DOHH2 (cell line): ENCODE measurements at regions not wholly inside any gene's neighbourhood (a gene's known extent, or its start where the extent isn't known, plus 50 kb on each side); places are given as distances from the start of the nearest gene placed in this dataset.

Experiments
- H3F3A ChIP-seq: fragments of 200-600 bp; sonication (generic), shearing (Covaris generic); 2 replicates; pipeline ENCODE4 v1.6.0; 2016; ENCODE audit warnings: antibody characterized with exemption, mild to moderate bottlenecking; ENCODE audit not compliant: control insufficient read depth, insufficient read depth
- H3K27ac ChIP-seq: fragments of 200-600 bp; sonication (generic); 2 replicates; pipeline ENCODE4 v1.5.1; 2014; ENCODE audit warnings: low read depth, mild to moderate bottlenecking, low read length, moderate library complexity
- H3K27me3 ChIP-seq: fragments of 200-600 bp; sonication (generic); 2 replicates; pipeline ENCODE4 v1.6.1; 2014; ENCODE audit warnings: mild to moderate bottlenecking, low read length, mixed read lengths; ENCODE audit not compliant: control insufficient read depth
- H3K36me3 ChIP-seq: fragments of 200-600 bp; sonication (generic); 2 replicates; pipeline ENCODE4 v1.6.1; 2014; ENCODE audit warnings: mild to moderate bottlenecking, low read length, moderate library complexity, mixed read lengths; ENCODE audit not compliant: control insufficient read depth
- H3K4me1 ChIP-seq: fragments of 200-600 bp; sonication (generic); 2 replicates; pipeline ENCODE4 v1.6.1; 2014; ENCODE audit warnings: mild to moderate bottlenecking, low read length, mixed read lengths; ENCODE audit not compliant: control insufficient read depth
- H3K4me2 ChIP-seq: fragments of 200-600 bp; sonication (generic); 2 replicates; pipeline ENCODE4 v1.6.0; 2014; ENCODE audit warnings: mild to moderate bottlenecking, low read length, moderate library complexity
- H3K4me3 ChIP-seq: fragments of 200-600 bp; sonication (generic); 2 replicates; pipeline ENCODE4 v1.5.1; 2014; ENCODE audit warnings: mild to moderate bottlenecking, low read length, mixed read lengths
- H3K79me2 ChIP-seq: fragments of 200-600 bp; sonication (generic); 2 replicates; pipeline ENCODE4 v1.6.1; 2014; ENCODE audit warnings: mild to moderate bottlenecking, low read length, mixed read lengths; ENCODE audit not compliant: control insufficient read depth
- H3K9me2 ChIP-seq: fragments of 200-600 bp; sonication (generic); replicated peaks from 2 replicates; pipeline ENCODE4 v1.6.1; 2014; ENCODE audit warnings: mild to moderate bottlenecking, low read length, mixed read lengths; ENCODE audit not compliant: control insufficient read depth
- H3K9me3 ChIP-seq: fragments of 200-600 bp; sonication (generic); 2 replicates; pipeline ENCODE4 v1.6.1; 2014; ENCODE audit warnings: antibody characterized with exemption, low read length, mixed read lengths; ENCODE audit not compliant: control insufficient read depth, insufficient read depth
- H4K20me1 ChIP-seq: fragments of 200-600 bp; sonication (generic); 2 replicates; pipeline ENCODE4 v1.6.0; 2014; ENCODE audit warnings: low read depth, mild to moderate bottlenecking, antibody characterized with exemption, low read length, moderate library complexity; ENCODE audit not compliant: control insufficient read depth, insufficient read depth
- CTCF ChIP-seq: fragments of 200-600 bp; sonication (generic); IDR thresholded peaks from one replicate; pipeline ENCODE4 v1.5.1; 2014; ENCODE audit warnings: antibody characterized with exemption, mild to moderate bottlenecking, low read depth, low read length; ENCODE audit not compliant: poor library complexity, severe bottlenecking
- EZH2phosphoT487 ChIP-seq: fragments of 200-600 bp; sonication (generic); IDR thresholded peaks from 2 replicates; pipeline ENCODE4 v1.6.1; 2017; ENCODE audit warnings: borderline replicate concordance, mild to moderate bottlenecking, antibody characterized with exemption, low read length, moderate library complexity, mixed read lengths

- Histone ChIP-seq H3K36me3 (no peaks in the 10 kb centered on the region), H3K9me3 (no peaks in the 10 kb centered on the region), H3K27me3 (no peaks in the 10 kb centered on the region), H3F3A (no peaks in the 10 kb centered on the region), H3K27ac (no peak overlapping the region), H3K4me3 (no peak overlapping the region), H3K4me2 (no peak overlapping the region), H3K4me1 (no peaks in the 10 kb centered on the region), H3K79me2 (no peaks in the 10 kb centered on the region), H3K9me2 (no peaks in the 10 kb centered on the region), H4K20me1 (no peaks in the 10 kb centered on the region)
- TF ChIP-seq CTCF (no peak), EZH2phosphoT487 (no peak)
Measured at GRCh38 chr12:76687981-76688380, 75.9 kb upstream of the ZDHHC17 start.

- no peak overlapping the region for H3K27ac ChIP-seq
- H3K9me3 ChIP-seq = no peaks in the 10 kb centered on the region
- no peaks in the 10 kb centered on the region for H3K79me2 ChIP-seq
- TF ChIP-seq EZH2phosphoT487 = no peak
- TF ChIP-seq CTCF = peak; percentile 36
- H3K36me3 ChIP-seq = no peaks in the 10 kb centered on the region
- H3K27me3 ChIP-seq = no peaks in the 10 kb centered on the region
- no peaks in the 10 kb centered on the region for H4K20me1 ChIP-seq
- H3K9me2 ChIP-seq = no peaks in the 10 kb centered on the region
- H3K4me2 ChIP-seq = no peak overlapping the region
- no peaks in the 10 kb centered on the region for H3K4me1 ChIP-seq
- no peak overlapping the region for H3K4me3 ChIP-seq
- no peaks in the 10 kb centered on the region for H3F3A ChIP-seq
Measured at GRCh38 chr12:76688631-76689030, 75.3 kb upstream of the ZDHHC17 start.

GRCh38 chr12:76690921-76691700, 72.8 kb upstream of the ZDHHC17 start:
- H3F3A ChIP-seq = no peaks in the 10 kb centered on the region
- no peak overlapping the region for H3K4me3 ChIP-seq
- no peak overlapping the region for H3K4me2 ChIP-seq
- H3K79me2 ChIP-seq = no peaks in the 10 kb centered on the region
- no peaks in the 10 kb centered on the region for H3K27me3 ChIP-seq
- H3K27ac ChIP-seq = no peak overlapping the region
- no peaks in the 10 kb centered on the region for H3K9me2 ChIP-seq
- no peak for TF ChIP-seq CTCF
- no peak for TF ChIP-seq EZH2phosphoT487
- H3K4me1 ChIP-seq = no peaks in the 10 kb centered on the region
- no peaks in the 10 kb centered on the region for H3K36me3 ChIP-seq
- no peaks in the 10 kb centered on the region for H3K9me3 ChIP-seq
- no peaks in the 10 kb centered on the region for H4K20me1 ChIP-seq
